ENCODE measurements at regions not wholly inside any gene's neighbourhood (a gene's known extent, or its start where the extent isn't known, plus 50 kb on each side); places are given as distances from the start of the nearest gene placed in this dataset.
"Not testable (repeated sequence)": the region's sequence is repeated elsewhere in the genome, so short reads cannot be mapped to it uniquely, and the experiment has no call there.

DNA sequence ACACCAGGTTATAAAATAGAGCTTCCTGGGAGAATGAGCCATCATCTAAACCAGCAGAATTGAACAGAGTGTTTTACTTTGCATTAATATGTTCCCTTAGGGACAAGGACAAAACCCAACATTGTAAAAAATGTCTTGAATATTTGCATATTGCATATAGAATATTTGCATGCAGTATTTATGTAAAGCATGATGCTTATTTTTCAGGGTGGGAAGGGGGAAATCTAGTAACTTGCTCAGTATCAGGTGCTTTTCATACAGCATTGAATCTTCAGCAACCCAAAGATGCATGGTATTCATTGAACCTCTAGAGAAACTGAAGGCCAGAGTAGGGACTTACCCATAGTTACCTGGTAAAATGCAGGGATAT lies 409.2 kb upstream of the ZMIZ1 start:
- in situ Hi-C loops (cut with HindIII; ENCODE audit: low sequenced_read_pairs), result no loop called here

DNA sequence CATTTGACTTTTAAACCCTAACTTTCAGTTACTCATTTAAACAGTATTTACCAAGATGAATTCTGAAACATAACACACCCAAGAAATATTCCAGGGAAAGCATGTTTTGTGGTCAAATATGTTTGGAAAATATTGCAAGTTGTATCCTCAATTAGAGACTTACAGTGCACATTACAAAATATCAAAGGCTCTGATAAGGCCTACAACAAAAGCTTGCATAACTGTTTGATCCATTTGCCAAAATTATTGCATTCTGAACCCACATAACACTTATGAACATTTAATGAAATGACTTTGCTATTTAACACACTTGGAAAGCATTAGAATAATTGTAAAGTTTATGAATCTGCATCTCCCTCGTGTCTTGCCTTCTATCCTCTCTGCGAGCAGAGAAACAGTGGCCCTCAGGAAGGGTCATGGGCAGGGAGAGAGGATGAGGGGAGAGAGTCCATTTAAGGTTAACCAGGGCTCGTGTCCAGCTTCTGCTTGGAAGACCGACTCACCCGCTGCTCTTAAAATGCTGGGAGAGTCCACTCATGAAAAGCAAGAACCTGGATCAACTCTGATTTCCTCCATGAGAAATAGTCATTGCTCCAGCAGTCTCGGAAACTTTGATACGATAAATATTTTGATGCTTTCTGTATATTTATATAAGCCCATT lies 408.2 kb upstream of the ZMIZ1 start:
- DNase-seq (ENCODE audit: low spot score), result no peak
- in situ Hi-C loops (cut with HindIII; ENCODE audit: low sequenced_read_pairs), result no loop called here

More for the DNA sequence above, 409.2 kb upstream of the ZMIZ1 start:
- no peak for DNase-seq (ENCODE audit: low spot score)

DNA sequence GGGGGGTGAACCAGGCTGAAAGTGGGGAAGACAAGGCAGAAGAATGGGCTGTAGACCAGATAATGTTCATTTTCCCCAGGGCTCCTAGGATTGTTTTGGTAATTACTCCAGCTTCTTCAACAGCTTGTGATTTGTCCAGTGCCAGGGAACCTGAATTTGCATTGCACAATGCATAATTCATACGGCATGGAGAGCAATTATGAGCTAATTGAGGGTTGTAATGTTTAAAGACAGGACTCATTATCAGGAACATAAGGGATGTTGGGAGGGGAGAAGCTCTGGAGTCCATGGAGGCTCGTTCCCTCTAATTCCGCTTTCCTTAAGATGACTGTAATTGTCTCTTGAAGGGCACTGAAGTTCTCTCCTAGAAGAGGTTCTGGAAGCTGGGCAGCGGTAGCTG lies 405.0 kb upstream of the ZMIZ1 start:
- no peak for DNase-seq (ENCODE audit: low spot score)
- in situ Hi-C loops (cut with HindIII; ENCODE audit: low sequenced_read_pairs), result no loop called here

DNA sequence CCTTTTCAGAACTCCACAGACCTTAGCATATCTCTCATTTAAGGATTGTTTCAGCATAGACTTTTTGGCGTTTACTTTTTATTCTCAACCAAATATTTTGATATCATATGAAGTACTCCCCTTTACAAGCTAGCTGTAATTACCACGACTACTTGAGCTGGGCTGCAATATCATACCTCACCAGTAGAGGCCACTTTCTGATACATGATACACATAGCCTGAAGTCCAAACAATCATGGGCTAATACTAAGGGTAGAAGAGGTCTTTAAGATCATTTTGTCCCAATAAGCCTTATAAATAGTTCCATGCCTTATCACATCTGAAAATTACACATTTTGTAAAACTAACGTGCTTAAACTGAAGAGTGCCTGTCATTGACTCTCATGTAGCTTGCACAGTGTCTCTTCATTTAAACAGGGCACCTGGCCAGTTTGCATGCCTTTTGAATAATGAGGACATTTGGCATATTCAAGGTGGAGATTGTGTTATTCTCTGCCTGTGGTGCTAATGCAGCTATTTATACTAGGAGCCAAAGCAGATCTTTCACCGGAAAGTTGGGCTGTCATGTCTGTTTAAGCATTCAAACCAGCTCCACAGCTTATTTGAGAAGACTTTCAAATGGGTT lies 403.7 kb upstream of the ZMIZ1 start:
- in situ Hi-C loops (cut with HindIII; ENCODE audit: low sequenced_read_pairs), result no loop called here
- peak; percentile 30 for DNase-seq (ENCODE audit: low spot score)

DNA sequence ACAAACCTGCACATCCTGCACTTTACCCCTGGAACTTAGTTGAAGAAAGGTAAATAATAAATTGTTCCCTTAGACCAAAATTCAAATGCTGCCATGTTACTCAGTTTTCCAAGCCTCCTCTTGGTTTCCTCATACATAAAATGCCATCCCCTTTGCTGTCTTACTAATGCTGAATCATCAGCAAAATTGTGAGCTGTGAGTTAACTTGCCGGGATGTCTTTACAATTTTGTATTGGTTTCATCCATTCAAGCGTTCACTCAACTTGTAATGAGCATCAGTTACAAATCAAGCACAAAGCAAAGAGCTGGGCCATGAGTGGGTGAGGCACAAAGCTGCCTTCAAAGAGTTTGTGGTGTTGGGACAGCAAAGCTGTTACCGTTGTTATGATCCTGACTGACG lies 395.8 kb upstream of the ZMIZ1 start:
- in situ Hi-C loops (cut with HindIII; ENCODE audit: low sequenced_read_pairs), result no loop called here
- DNase-seq (ENCODE audit: low spot score), result no peak

DNA sequence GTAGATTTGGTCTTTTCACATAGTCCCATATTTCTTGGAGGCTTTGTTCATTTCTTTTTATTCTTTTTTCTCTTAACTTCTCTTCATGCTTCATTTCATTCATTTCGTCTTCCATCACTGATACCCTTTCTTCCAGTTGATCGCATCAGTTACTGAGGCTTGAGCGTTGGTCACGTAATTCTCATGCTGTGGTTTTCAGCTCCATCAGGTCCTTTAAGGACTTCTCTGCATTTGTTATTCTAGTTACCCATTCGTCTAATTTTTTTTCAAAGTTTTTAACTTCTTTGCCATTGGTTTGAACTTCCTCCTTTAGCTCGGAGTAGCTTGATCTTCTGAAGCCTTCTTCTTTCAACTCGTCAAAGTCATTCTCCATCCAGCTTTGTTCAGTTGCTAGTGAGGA lies 387.6 kb upstream of the ZMIZ1 start:
- in situ Hi-C loops (cut with HindIII; ENCODE audit: low sequenced_read_pairs); DNase-seq (ENCODE audit: low spot score): not testable (repeated sequence)

DNA sequence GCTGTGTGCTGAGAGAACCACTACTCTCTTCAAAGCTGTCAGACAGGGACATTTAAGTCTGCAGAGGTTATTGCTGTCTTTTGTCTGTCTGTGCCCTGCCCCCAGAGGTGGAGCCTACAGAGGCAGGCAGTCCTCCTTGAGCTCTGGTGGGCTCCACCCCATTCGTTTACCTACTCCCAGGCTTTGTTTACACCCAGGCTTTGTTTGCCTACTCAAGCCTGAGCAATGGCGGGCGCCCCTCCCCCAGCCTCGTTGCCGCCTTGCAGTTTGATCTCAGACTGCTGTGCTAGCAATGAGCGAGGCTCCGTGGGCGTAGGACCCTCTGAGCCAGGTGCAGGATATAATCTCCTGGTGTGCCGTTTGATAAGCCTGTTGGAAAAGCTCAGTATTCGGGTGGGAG lies 386.8 kb upstream of the ZMIZ1 start:
- DNase-seq (ENCODE audit: low spot score); in situ Hi-C loops (cut with HindIII; ENCODE audit: low sequenced_read_pairs): not testable (repeated sequence)

DNA sequence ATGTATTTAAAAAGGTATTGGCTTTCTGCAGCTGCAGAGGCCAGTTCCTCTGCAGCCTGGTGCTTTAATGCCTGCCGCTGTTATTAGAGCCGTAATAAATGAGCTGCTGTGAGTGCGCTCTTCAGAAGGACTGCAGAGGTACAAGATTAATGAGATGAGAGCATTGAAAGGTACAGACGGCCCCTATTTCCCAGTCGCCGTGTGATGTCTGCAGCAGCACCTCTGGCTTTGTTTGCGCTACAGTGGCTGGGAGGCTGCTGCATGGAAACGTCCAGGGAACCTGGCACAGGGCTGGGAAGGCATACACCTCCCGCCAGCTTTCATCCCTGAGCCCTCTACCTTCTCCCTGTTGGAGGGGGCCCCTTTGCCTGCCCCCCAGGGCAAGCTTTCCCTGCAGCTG lies 383.8 kb upstream of the ZMIZ1 start:
- DNase-seq (ENCODE audit: low spot score), result no peak
- in situ Hi-C loops (cut with HindIII; ENCODE audit: low sequenced_read_pairs), result no loop called here

DNA sequence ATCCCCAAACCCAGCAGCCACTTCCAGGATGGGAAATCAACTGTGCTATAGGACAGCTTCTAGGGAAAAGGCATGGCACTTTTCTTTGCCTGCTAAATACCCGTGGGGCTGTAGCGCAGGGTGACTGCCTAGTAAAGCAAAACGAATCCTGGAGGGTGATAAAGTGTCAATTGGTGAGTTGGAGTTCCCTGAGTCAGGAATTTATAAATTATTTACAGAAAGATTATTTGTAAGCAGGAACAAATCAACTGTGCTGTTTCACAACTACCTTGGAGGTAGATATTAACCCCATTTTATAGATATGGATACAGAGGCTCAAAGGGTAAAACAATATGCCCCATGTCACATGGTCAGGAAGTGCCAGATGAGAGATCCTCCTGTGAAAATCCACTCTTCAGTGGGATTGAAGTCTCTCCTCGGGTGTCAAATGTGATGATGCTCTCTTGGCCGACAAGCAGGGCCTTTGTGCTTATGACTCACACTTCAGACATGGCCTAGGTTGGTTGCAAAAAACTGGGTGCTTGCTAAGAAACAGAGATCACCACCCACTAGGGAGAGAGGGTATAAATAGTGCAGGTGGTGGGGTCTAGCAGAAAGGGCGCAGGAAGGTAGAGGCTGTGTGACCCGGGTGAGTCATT lies 383.2 kb upstream of the ZMIZ1 start:
- DNase-seq (ENCODE audit: low spot score), result no peak

DNA sequence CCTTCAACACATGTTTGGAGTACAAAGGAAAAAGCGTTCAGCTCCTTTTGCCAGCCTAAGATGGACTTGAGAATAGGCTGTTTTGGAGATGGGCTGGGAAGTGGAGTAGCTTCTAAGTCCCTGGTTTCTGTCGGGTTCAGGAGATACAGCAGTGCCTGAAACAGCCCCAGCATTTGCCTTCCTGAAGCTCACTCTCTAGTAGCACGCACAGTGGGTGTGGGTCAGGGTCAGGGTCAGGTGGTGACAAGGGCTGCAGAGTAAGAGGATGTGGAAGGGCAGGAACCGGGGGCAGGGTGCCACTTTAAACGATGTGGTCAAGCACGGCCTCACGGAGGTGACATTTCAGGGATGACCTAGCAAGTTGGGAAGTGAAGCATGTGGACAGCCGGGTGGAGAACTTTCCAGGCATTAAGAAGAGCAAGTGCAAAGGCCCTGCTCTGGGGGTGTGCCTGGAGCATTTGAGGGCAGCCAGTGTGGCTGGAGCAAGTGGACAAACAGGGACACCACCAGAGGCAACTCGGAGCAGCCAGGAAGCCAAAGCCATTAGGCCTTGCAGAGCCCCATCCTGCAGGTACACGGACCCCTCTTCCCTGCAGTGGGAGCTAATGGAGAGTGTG lies 382.2 kb upstream of the ZMIZ1 start:
- in situ Hi-C loops (cut with HindIII; ENCODE audit: low sequenced_read_pairs), result no loop called here
- no peak for DNase-seq (ENCODE audit: low spot score)

More for the DNA sequence above, 383.2 kb upstream of the ZMIZ1 start:
- in situ Hi-C loops (cut with HindIII; ENCODE audit: low sequenced_read_pairs), result no loop called here

DNA sequence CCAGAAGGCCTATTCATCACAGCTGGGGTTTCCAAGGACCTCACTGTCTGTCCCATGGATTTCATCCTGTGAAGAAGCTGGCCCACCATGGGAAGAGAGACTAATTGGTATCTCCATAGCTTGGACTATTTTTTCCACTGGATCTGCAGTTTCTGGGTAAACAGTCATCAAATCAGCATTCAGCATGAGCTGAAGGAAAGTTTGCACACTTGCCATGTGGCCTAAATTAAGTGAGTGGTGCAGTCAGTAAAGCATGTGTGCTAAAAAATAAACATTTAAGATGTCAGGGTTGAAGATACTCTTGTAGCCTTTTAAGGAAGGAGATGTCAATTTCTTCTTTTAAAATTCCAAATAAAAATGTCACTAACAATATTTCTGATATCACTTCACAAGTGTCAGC lies 381.1 kb upstream of the ZMIZ1 start:
- no peak for DNase-seq (ENCODE audit: low spot score)
- in situ Hi-C loops (cut with HindIII; ENCODE audit: low sequenced_read_pairs), result no loop called here

DNA sequence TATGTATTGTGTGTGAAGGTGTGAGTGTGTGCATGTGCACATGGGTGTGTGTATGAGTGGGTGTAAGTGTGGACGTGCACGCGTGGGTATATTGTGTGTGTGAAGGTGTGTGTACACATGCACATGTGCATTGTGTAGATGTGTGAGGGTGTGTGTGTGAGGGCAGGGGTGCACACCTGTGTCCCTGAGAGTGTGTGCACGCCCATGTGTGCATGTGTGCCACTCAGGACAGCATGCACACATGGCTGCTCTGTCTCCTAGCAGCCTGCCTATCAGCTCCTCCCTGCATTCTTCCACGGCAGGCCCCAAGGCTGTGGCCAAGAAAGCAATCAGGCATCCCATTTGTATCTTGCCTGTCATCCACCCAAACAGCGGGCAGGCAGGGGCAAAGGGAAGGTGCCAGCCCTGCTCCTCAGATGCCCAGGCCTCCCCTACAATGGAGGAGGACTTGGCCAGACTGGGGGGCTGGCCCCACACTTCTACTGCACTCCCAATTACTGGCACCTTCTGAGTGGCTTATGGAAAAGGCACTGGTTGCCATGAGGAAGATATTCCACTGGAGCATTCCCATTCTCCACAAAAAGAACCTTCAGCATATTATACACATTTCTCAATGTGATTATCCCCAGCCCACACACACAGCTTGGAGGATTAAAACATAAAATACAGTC lies 380.4 kb upstream of the ZMIZ1 start:
- in situ Hi-C loops (cut with HindIII; ENCODE audit: low sequenced_read_pairs), result no loop called here
- peak; percentile 78 for DNase-seq (ENCODE audit: low spot score)

DNA sequence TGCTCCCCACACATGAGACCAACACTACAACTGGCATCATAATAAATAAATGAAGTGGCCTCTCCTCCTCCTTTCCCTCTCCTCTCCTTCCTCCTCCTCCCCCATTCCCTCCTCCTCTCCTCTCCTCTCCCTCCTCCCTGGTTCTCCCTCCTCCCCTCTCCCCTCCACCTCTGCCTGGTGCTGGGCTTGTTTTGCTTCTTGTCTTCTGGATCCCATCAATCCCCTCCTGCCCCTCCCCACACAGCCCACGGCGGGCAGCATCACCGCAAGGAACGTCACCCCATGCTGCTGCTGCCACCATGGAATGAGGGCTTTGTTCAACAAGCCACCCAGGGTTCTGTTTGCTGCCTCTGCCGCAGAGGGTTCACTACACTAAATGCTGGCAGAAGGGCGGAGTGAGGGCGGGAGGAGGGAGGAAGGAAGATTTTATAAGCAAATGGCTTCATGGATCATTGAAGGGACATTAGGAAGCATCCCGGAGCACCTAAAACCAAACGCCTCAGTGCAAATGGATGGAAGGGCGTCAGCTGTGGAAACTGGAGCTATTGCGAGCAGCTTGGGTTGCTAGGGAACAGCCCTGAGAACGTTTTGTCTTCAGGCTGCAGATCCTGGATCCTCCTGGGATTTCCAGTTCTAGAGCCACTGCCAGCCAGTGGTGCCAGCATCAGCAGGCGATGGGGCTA lies 379.7 kb upstream of the ZMIZ1 start:
- in situ Hi-C loops (cut with HindIII; ENCODE audit: low sequenced_read_pairs), result no loop called here
- DNase-seq (ENCODE audit: low spot score), result peak; percentile 84

DNA sequence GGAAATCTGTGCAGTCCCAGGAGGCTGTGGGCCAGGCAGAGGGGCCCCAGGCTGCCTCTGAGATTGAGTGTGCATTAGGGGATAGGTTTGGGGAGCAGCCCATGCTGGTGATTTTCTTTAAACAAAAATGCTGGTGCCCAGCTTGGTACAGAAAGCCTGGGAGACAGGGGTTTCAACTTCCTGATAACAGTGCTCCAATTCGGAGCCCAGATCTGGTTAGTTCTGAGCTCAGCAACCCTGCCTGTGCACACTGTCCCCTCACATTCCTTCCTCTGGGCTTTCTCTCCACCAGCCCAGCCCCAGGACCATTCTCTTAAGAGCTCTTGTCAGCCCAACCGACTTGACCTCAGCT lies 379.2 kb upstream of the ZMIZ1 start:
- in situ Hi-C loops (cut with HindIII; ENCODE audit: low sequenced_read_pairs), result no loop called here
- no peak for DNase-seq (ENCODE audit: low spot score)

DNA sequence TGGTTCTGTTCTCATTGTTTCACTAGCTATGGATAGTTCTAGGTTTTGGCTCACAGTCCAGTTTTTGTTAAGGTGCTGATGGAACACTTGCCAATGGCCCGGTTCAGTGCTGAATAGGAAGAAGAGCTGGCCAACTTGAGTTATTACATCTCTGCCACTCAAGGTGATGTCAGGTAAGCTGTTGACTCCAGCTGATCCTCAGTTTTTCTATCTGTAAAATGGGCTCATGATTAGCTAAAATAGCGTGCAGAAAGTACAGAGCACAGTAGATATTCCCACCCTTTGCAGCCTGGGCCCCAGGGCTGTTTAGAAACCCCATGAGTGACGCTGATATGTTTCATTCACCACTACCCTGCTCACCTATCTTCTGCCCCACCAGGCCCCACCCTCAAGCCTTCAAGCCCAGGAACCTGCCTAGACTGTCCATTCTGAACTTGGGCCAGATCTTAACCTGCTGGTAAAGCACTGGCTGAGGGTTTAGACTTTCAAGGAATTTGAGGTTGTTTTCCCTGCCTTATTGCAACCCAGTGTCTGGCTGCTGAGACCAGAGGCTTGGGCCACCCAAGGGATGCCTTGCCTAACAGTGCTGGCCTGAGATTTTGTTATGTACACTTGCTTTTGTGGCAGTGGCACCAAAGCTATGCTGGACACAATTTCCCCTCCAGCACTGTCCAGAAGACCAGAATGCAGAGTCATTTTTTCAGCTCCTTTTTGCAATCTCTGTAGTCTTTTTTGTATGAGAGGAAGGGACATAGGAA lies 378.2 kb upstream of the ZMIZ1 start:
- in situ Hi-C loops (cut with HindIII; ENCODE audit: low sequenced_read_pairs), result no loop called here

DNA sequence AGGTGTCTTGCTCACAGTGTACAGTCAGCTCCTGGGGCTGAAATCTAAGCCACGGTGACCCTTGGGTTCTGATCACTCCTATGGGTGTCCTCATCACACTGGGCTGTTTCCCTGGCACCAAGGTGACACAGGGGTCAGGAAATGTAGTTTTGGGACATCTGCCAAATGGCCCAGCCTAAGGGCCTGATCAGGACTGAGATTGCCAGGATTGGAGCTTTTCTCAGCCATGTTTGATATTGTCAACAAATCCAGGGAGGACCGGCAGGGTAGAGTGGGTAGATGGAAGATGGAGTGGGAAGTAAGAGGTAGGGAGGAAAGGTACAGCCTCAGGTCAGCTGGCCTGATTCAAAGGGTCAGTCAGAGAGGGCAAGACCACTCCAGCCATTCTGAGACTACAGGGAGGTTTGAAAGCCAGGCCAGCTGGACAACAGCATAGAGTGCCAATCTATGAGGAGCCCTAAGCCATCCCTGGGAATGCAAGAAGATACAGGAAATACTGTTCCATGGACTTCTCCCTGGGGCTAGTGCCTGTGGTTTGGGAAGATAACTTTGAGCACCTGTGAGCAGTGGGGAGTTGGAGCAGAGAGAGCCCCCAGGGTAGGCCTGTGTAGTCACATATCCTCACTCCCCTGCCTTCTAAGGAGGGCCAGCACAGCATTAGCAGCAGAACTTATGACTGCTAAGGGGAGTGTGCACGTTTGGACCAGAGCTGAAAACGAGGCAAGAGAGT lies 377.3 kb upstream of the ZMIZ1 start:
- DNase-seq (ENCODE audit: low spot score), result no peak
- in situ Hi-C loops (cut with HindIII; ENCODE audit: low sequenced_read_pairs), result no loop called here

More for the DNA sequence above, 378.2 kb upstream of the ZMIZ1 start:
- peak; percentile 14 for DNase-seq (ENCODE audit: low spot score)

DNA sequence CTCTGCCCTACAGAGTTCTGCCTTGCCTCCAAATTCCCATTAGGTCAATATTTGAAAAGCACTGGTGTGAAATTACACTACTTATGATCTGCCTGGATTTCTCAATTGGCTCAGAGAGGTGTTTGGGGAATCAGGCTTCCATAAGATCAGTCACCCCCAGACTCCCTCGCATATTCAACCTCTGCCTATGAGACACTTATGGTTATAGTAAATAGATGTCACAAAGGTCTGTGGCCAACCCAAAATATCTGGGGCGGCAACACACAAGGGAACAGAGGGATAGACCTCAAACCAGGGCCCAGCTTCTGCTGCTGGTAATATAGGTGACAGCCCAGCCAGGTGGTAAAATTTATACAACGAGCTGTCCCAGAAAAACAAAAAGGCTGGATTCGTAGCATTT lies 376.7 kb upstream of the ZMIZ1 start:
- DNase-seq (ENCODE audit: low spot score), result no peak
- in situ Hi-C loops (cut with HindIII; ENCODE audit: low sequenced_read_pairs), result no loop called here

DNA sequence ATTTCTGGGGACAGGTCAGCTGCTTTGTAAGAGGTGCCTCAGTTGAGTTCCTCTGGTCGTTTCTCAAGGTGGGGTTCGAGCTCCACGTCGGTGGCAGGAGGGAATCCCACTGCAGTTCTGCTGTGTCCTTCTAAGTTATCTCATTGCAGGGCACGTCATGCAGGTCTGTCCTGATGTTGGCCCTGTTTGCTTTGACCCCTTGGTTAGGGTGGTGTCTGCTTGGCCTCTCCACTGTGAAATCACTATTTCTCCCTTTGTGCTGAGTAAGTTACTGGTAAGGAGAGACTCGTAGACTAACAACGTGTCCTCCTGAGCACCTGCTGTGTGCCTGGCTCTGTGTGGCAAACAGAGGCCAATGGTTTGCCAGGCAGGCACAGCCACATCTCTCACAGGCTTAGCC lies 372.9 kb upstream of the ZMIZ1 start:
- in situ Hi-C loops (cut with HindIII; ENCODE audit: low sequenced_read_pairs), result no loop called here
- no peak for DNase-seq (ENCODE audit: low spot score)
